Vagina (tissue), 2 donors: ENCODE measurements at regions not wholly inside any gene's neighbourhood (a gene's known extent, or its start where the extent isn't known, plus 50 kb on each side); places are given as distances from the start of the nearest gene placed in this dataset.

Experiments used
- POLR2A ChIP-seq, 2 donors: fragments of 450-650 bp; IDR thresholded peaks; one replicate each; pipeline ENCODE4 v1.6.1; 2017; ENCODE audit warnings: antibody characterized with exemption in 2 of 2, mild to moderate bottlenecking in 2 of 2, moderate library complexity in 2 of 2
- TF ChIP-seq, protein P1 (sequence below), 3 experiments: fragments of 450-650 bp in 2 of 3; fragments of 200-600 bp in 1 of 3; sonication (generic) in 1 of 3; IDR thresholded peaks; one replicate each; pipeline ENCODE4 v1.5.1; 2017 to 2019; ENCODE audit warnings: antibody characterized with exemption in 3 of 3, mild to moderate bottlenecking in 2 of 3, moderate library complexity in 2 of 3

DNA sequence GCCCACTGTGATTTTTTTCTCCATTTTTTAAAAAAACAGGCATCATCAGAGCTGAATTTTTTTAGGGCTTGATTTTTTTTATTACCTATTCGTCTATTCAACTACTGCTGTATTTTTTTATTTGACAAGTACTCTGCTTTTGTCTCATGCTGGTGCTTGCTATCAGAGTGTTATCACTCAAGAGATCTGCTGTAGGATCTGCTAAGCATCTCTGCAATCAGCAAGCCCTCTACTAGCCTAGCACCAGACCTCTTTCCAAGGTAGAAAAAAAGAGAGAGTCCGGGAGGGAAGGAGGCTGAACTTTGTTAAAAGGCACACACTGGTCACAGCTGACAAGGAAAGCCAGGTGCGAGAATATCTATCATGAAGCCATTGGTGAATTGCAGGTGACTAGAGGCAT is 413.8 kb upstream of the CCNH start:
- TF ChIP-seq, protein P1, sequence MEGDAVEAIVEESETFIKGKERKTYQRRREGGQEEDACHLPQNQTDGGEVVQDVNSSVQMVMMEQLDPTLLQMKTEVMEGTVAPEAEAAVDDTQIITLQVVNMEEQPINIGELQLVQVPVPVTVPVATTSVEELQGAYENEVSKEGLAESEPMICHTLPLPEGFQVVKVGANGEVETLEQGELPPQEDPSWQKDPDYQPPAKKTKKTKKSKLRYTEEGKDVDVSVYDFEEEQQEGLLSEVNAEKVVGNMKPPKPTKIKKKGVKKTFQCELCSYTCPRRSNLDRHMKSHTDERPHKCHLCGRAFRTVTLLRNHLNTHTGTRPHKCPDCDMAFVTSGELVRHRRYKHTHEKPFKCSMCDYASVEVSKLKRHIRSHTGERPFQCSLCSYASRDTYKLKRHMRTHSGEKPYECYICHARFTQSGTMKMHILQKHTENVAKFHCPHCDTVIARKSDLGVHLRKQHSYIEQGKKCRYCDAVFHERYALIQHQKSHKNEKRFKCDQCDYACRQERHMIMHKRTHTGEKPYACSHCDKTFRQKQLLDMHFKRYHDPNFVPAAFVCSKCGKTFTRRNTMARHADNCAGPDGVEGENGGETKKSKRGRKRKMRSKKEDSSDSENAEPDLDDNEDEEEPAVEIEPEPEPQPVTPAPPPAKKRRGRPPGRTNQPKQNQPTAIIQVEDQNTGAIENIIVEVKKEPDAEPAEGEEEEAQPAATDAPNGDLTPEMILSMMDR (IDR thresholded peaks at IDR 0.05), result no peak
- no peak for TF ChIP-seq POLR2A (IDR thresholded peaks at IDR 0.05)
